Vagina (tissue), 2 donors: ENCODE measurements at regions not wholly inside any gene's neighbourhood (a gene's known extent, or its start where the extent isn't known, plus 50 kb on each side); places are given as distances from the start of the nearest gene placed in this dataset.

Experiments
- DNase-seq, 2 donors: peaks; one replicate each; pipeline ENCODE4 v3.0.0-alpha.2; 2017; ENCODE audit errors: extremely low spot score in 2 of 2
- H3K27ac ChIP-seq: fragments of 200-600 bp; sonication (generic); one replicate; pipeline ENCODE4 v1.5.1; 2019
- H3K27me3 ChIP-seq: fragments of 200-600 bp; sonication (generic); one replicate; pipeline ENCODE4 v1.5.1; 2019
- H3K36me3 ChIP-seq, 2 donors: fragments of 200-600 bp; sonication (generic); one replicate each; pipeline ENCODE4 v1.5.1; 2017 to 2019
- H3K4me1 ChIP-seq: fragments of 200-600 bp; sonication (generic); one replicate; pipeline ENCODE4 v1.5.1; 2019
- H3K4me3 ChIP-seq, 2 donors: fragments of 200-600 bp; sonication (generic); 1 replicate in 1 of 2; 2 replicates in 1 of 2; pipeline ENCODE4 v1.5.1; 2016 to 2019
- H3K9me3 ChIP-seq: fragments of 200-600 bp; sonication (generic); one replicate; pipeline ENCODE4 v1.5.1; 2019
- POLR2A ChIP-seq, 2 donors: fragments of 450-650 bp; IDR thresholded peaks; one replicate each; pipeline ENCODE4 v1.6.1; 2017; ENCODE audit warnings: antibody characterized with exemption in 2 of 2, mild to moderate bottlenecking in 2 of 2, moderate library complexity in 2 of 2
- POLR2AphosphoS5 ChIP-seq, 2 donors: sonication (generic); formaldehyde crosslinking; IDR thresholded peaks; one replicate each; pipeline ENCODE4 v1.9.0; 2017; ENCODE audit warnings: antibody characterized with exemption in 2 of 2, mild to moderate bottlenecking in 2 of 2, low read depth in 1 of 2; ENCODE audit not compliant: insufficient read depth in 1 of 2
- intact Hi-C: fragments of 100-400 bp; cut with DNase I; formaldehyde crosslinking; loops from one replicate; pipeline ENCODE4 v1.15.1; 2023
- TF ChIP-seq, protein P1 (sequence below), 3 experiments: fragments of 450-650 bp in 2 of 3; fragments of 200-600 bp in 1 of 3; sonication (generic) in 1 of 3; IDR thresholded peaks; one replicate each; pipeline ENCODE4 v1.5.1; 2017 to 2019; ENCODE audit warnings: antibody characterized with exemption in 3 of 3, mild to moderate bottlenecking in 2 of 3, moderate library complexity in 2 of 3

DNA sequence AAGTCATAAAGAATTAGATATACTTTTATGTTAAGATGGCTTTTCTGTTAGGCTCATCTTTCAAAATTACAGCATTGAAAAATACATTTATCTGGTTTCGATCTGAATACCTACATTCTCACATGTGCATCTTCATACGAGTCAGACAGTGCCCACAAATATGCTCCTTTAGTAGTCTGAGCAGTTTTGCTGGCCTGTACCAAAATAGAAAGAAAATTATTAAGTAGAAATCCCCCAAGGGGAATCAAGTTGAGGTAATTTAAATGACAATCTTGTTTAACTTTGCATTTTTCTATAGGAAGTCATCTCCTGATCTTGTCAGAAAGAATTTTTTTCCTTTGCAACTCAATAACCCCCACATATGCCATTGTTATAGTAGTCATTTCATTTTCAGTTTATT lies 287.4 kb upstream of the SEMA3D start:
- TF ChIP-seq, protein P1, sequence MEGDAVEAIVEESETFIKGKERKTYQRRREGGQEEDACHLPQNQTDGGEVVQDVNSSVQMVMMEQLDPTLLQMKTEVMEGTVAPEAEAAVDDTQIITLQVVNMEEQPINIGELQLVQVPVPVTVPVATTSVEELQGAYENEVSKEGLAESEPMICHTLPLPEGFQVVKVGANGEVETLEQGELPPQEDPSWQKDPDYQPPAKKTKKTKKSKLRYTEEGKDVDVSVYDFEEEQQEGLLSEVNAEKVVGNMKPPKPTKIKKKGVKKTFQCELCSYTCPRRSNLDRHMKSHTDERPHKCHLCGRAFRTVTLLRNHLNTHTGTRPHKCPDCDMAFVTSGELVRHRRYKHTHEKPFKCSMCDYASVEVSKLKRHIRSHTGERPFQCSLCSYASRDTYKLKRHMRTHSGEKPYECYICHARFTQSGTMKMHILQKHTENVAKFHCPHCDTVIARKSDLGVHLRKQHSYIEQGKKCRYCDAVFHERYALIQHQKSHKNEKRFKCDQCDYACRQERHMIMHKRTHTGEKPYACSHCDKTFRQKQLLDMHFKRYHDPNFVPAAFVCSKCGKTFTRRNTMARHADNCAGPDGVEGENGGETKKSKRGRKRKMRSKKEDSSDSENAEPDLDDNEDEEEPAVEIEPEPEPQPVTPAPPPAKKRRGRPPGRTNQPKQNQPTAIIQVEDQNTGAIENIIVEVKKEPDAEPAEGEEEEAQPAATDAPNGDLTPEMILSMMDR (IDR thresholded peaks at IDR 0.05): no peak
- TF ChIP-seq POLR2AphosphoS5 (IDR thresholded peaks at IDR 0.05; ENCODE audit: insufficient read depth in 1 of 2, low read depth in 1 of 2) (no peak), POLR2A (IDR thresholded peaks at IDR 0.05) (no peak)
- Histone ChIP-seq H3K4me3 (no peak overlapping the region), H3K27me3 (no peaks in the 10 kb centered on the region), H3K36me3 (no peaks in the 10 kb centered on the region), H3K27ac (no peak overlapping the region), H3K4me1 (no peaks in the 10 kb centered on the region), H3K9me3 (no peaks in the 10 kb centered on the region)
- intact Hi-C loops: no loop called here
- DNase-seq: no peak

DNA sequence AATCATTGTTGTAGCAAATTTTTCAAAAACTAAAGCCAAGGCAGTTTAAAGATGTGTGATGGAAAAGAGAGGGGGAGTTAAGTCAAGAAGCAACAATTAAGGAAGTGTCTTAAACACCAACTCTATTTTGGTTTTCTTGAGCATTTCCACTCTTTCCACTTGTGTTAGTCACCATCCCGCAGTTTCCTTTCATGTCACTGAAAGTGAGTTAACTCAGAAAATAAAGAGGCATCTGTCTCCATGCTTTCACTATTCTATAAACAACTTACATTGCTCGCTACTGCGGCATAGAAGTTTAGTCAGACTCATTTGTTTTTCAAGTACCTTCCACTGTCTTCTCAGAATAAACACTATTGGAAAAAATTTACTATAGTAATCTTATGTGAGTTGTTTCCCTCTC lies 284.9 kb upstream of the SEMA3D start:
- Histone ChIP-seq H3K36me3 (no peaks in the 10 kb centered on the region), H3K27me3 (no peaks in the 10 kb centered on the region), H3K4me1 (no peaks in the 10 kb centered on the region), H3K9me3 (no peaks in the 10 kb centered on the region), H3K4me3 (no peak overlapping the region), H3K27ac (no peak overlapping the region)
- intact Hi-C loops: no loop called here
- no peak for TF ChIP-seq POLR2AphosphoS5 (IDR thresholded peaks at IDR 0.05; ENCODE audit: insufficient read depth in 1 of 2, low read depth in 1 of 2)
- no peak for DNase-seq

DNA sequence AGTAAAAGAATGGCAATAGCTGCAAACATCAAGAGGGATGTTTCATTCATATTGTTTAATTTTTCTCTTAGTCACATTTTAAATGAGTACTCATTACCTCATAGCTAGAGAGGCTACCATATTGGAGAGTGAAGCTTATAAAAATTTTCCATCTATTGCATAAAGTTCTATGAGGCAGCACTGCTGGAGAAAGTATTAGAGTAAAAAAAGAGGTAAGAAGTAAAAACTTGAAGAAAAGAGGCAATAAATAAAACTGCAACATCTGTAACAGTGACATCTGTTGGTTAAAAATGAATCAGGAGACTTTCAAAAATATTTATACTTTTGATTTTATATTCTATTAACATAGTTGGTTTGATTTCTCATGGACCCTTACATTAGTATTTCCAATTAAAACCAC lies 284.5 kb upstream of the SEMA3D start:
- no peak overlapping the region for H3K4me3 ChIP-seq
- H3K4me1 ChIP-seq: no peaks in the 10 kb centered on the region
- no peaks in the 10 kb centered on the region for H3K36me3 ChIP-seq
- intact Hi-C loops: no loop called here
- no peaks in the 10 kb centered on the region for H3K9me3 ChIP-seq
- TF ChIP-seq, protein P1 (IDR thresholded peaks at IDR 0.05): no peak
- TF ChIP-seq POLR2AphosphoS5 (IDR thresholded peaks at IDR 0.05; ENCODE audit: insufficient read depth in 1 of 2, low read depth in 1 of 2) (no peak), POLR2A (IDR thresholded peaks at IDR 0.05) (no peak)
- H3K27ac ChIP-seq: no peak overlapping the region
- H3K27me3 ChIP-seq: no peaks in the 10 kb centered on the region
- no peak for DNase-seq

DNA sequence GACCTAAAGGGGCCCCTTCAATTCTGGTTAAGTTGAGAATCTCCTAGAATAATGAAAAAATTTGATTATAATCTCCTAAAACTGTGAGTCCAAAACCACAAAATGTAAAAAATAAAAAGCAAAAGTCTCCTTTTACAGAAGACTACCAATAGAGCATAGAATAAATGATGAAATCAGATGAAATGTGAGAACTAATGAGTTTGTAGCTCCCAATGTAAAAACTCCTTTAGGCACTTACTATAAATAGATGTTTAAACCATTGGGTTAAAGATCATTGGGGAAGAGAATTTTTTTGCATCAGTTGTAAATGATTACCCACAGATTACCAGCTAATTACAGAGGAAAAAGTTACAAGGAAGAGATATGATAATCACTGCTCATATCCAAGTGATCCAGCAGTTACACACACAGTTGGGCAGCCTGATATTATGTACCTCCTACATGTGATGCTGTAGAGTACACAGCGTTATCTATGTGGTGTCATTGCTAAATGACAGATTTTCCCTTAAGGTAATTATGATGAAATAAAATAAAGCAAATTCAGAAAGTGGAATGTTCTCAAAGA lies 282.7 kb upstream of the SEMA3D start:
- Histone ChIP-seq H3K36me3 (no peaks in the 10 kb centered on the region), H3K27ac (no peak overlapping the region), H3K4me3 (no peak overlapping the region), H3K9me3 (no peaks in the 10 kb centered on the region), H3K4me1 (no peaks in the 10 kb centered on the region), H3K27me3 (no peaks in the 10 kb centered on the region)
- DNase-seq: no peak
- TF ChIP-seq, protein P1 (IDR thresholded peaks at IDR 0.05): no peak
- TF ChIP-seq POLR2A (IDR thresholded peaks at IDR 0.05) (no peak), POLR2AphosphoS5 (IDR thresholded peaks at IDR 0.05; ENCODE audit: insufficient read depth in 1 of 2, low read depth in 1 of 2) (no peak)
- intact Hi-C loops: no loop called here

DNA sequence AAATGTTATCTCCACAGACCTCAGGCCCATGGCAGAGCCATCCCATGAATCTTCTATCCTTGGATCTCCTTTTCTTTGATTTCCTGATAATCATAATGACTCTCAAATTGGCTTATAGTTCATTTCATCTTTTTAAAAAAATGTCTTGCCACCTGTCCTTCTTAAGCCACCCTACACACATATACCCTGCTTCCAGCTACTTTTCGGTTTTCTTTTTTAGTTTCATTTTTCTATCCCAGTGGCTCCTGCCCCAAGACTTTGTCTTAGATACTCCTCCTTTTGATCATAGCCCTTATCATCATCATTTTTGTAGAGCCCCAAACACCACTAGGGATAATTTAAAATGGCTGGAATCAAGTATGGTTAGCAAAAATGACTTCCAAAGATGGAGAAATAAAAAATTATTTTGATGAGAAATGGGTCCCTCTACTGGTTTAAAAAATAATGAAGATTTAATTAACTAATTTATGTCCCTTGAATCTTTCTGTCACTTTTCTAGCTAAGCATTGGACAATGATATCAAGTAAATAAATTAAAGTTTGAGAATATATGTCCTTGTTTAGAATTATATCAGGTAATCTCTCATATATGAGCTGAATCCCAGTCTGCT lies 277.3 kb upstream of the SEMA3D start:
- intact Hi-C loops: no loop called here
- TF ChIP-seq, protein P1 (IDR thresholded peaks at IDR 0.05): no peak
- TF ChIP-seq POLR2AphosphoS5 (IDR thresholded peaks at IDR 0.05; ENCODE audit: insufficient read depth in 1 of 2, low read depth in 1 of 2): no peak
- no peak for TF ChIP-seq POLR2A (IDR thresholded peaks at IDR 0.05)
- H3K9me3 ChIP-seq: no peaks in the 10 kb centered on the region
- H3K4me3 ChIP-seq: no peak overlapping the region
- no peaks in the 10 kb centered on the region for H3K36me3 ChIP-seq
- H3K4me1 ChIP-seq: no peaks in the 10 kb centered on the region
- no peak overlapping the region for H3K27ac ChIP-seq
- no peaks in the 10 kb centered on the region for H3K27me3 ChIP-seq
- no peak for DNase-seq
